Liver (tissue), 8 donors: ENCODE measurements at regions not wholly inside any gene's neighbourhood (a gene's known extent, or its start where the extent isn't known, plus 50 kb on each side); places are given as distances from the start of the nearest gene placed in this dataset.

Source experiments
- DNase-seq: peaks from one replicate; pipeline ENCODE4 v3.0.0-alpha.2; 2017; ENCODE audit warnings: low spot score
- H3K27ac ChIP-seq, 2 donors: one replicate each; pipeline ENCODE4 v1.7.0; 2013; ENCODE audit warnings: inconsistent platforms in 2 of 2, low read length in 2 of 2, control low read depth in 1 of 2, low read depth in 1 of 2, mild to moderate bottlenecking in 1 of 2
- H3K27me3 ChIP-seq, 4 donors: one replicate each; pipeline versions ENCODE4 v1.6.1 to v1.7.0; 2013; ENCODE audit warnings: low read length in 3 of 4, inconsistent platforms in 1 of 4, mild to moderate bottlenecking in 1 of 4, moderate library complexity in 1 of 4; ENCODE audit not compliant: control insufficient read depth in 4 of 4, insufficient read depth in 4 of 4
- H3K36me3 ChIP-seq, 4 donors: one replicate each; pipeline versions ENCODE4 v1.6.1 to v1.7.0; 2013; ENCODE audit warnings: low read length in 3 of 4, mild to moderate bottlenecking in 3 of 4, low read depth in 1 of 4, moderate library complexity in 1 of 4; ENCODE audit not compliant: control insufficient read depth in 4 of 4, insufficient read depth in 3 of 4
- H3K4me1 ChIP-seq, 4 donors: one replicate each; pipeline versions ENCODE4 v1.6.1 to v1.7.0; 2013; ENCODE audit warnings: low read length in 3 of 4, mild to moderate bottlenecking in 3 of 4, moderate library complexity in 1 of 4; ENCODE audit not compliant: control insufficient read depth in 4 of 4, insufficient read depth in 4 of 4
- H3K4me3 ChIP-seq, 3 donors: one replicate each; pipeline versions ENCODE4 v1.6.1 to v1.7.0; 2013; ENCODE audit warnings: low read length in 3 of 3, control low read depth in 1 of 3, low read depth in 1 of 3, mild to moderate bottlenecking in 1 of 3
- H3K9ac ChIP-seq, 2 donors: one replicate each; pipeline ENCODE4 v1.7.0; 2013; ENCODE audit warnings: low read length in 2 of 2, mild to moderate bottlenecking in 2 of 2, moderate library complexity in 2 of 2, control low read depth in 1 of 2, low read depth in 1 of 2
- H3K9me3 ChIP-seq, 4 donors: one replicate each; pipeline versions ENCODE4 v1.6.1 to v1.7.0; 2013; ENCODE audit warnings: low read length in 3 of 4; ENCODE audit not compliant: control insufficient read depth in 4 of 4
- ATF3 ChIP-seq: IDR thresholded peaks from 2 replicates; pipeline ENCODE4 v1.6.1; 2016; ENCODE audit warnings: antibody characterized with exemption
- CTCF ChIP-seq: fragments of 150-350 bp; IDR thresholded peaks from 2 replicates; pipeline ENCODE4 v1.5.1; 2017; ENCODE audit warnings: improper control_type of control experiment, low read depth, low read length; ENCODE audit not compliant: missing input control
- EGR1 ChIP-seq, 2 donors: IDR thresholded peaks; 2 replicates each; pipeline ENCODE4 v1.6.1; 2016 to 2018; ENCODE audit warnings: antibody characterized with exemption in 2 of 2, low read depth in 2 of 2
- FOXA1 ChIP-seq: IDR thresholded peaks from 2 replicates; pipeline ENCODE4 v1.6.1; 2016; ENCODE audit warnings: antibody characterized with exemption
- FOXA2 ChIP-seq: IDR thresholded peaks from 2 replicates; pipeline ENCODE4 v1.6.1; 2016; ENCODE audit warnings: antibody characterized with exemption
- GABPA ChIP-seq, 2 donors: IDR thresholded peaks in 1 of 2; conservative IDR thresholded peaks in 1 of 2; 2 replicates each; pipeline ENCODE4 v1.6.1; 2016; ENCODE audit warnings: antibody characterized with exemption in 2 of 2, mild to moderate bottlenecking in 1 of 2, moderate library complexity in 1 of 2
- HNF4A ChIP-seq, 2 donors: conservative IDR thresholded peaks; 2 replicates each; pipeline ENCODE4 v1.6.1; 2016; ENCODE audit warnings: antibody characterized with exemption in 2 of 2, mild to moderate bottlenecking in 2 of 2
- HNF4G ChIP-seq: IDR thresholded peaks from 2 replicates; pipeline ENCODE4 v1.6.1; 2016; ENCODE audit warnings: antibody characterized with exemption
- JUND ChIP-seq, 2 donors: IDR thresholded peaks; 2 replicates each; pipeline ENCODE4 v1.6.1; 2016; ENCODE audit warnings: antibody characterized with exemption in 2 of 2
- MAX ChIP-seq: IDR thresholded peaks from 2 replicates; pipeline ENCODE4 v1.6.1; 2016; ENCODE audit warnings: antibody characterized with exemption
- NR2F2 ChIP-seq: IDR thresholded peaks from 2 replicates; pipeline ENCODE4 v1.6.1; 2016; ENCODE audit warnings: antibody characterized with exemption
- RAD21 ChIP-seq, 2 donors: IDR thresholded peaks; 2 replicates each; pipeline ENCODE4 v1.6.1; 2016; ENCODE audit warnings: antibody characterized with exemption in 2 of 2, mild to moderate bottlenecking in 2 of 2
- REST ChIP-seq: IDR thresholded peaks from 2 replicates; pipeline ENCODE4 v1.6.1; 2016; ENCODE audit warnings: antibody characterized with exemption, mild to moderate bottlenecking
- RXRA ChIP-seq, 2 donors: IDR thresholded peaks; 2 replicates each; pipeline ENCODE4 v1.6.1; 2017 to 2018; ENCODE audit warnings: antibody characterized with exemption in 2 of 2, mild to moderate bottlenecking in 1 of 2
- SP1 ChIP-seq: IDR thresholded peaks from 2 replicates; pipeline ENCODE4 v1.6.1; 2018; ENCODE audit warnings: antibody characterized with exemption, mild to moderate bottlenecking
- TAF1 ChIP-seq: conservative IDR thresholded peaks from 2 replicates; pipeline ENCODE4 v1.6.1; 2016; ENCODE audit warnings: antibody characterized with exemption, mild to moderate bottlenecking
- YY1 ChIP-seq: IDR thresholded peaks from 2 replicates; pipeline ENCODE4 v1.6.1; 2016; ENCODE audit warnings: antibody characterized with exemption, mild to moderate bottlenecking
- ZBTB33 ChIP-seq: IDR thresholded peaks from 2 replicates; pipeline ENCODE4 v1.6.1; 2016; ENCODE audit warnings: antibody characterized with exemption
- WGBS: extraction: QIAGEN DNeasy Blood & Tissue Kit; methylation state at CpG from one replicate; pipeline ENCODE4 v1.1.7; 2013; 5-methylcytosine and 5-hydroxymethylcytosine counted together
- donor health status: healthy.
- donor health status: healthy.
- donor health status: healthy.
- donor health status: healthy.
- donor health status: healthy.

- TF ChIP-seq ATF3 (no peak), HNF4G (no peak), SP1 (no peak), FOXA2 (no peak), HNF4A (conservative IDR thresholded peaks at IDR 0.05) (no peak), MAX (no peak), ZBTB33 (no peak), NR2F2 (no peak), RAD21 (IDR thresholded peaks at IDR 0.05) (no peak)
Measured at GRCh38 chr2:19809206-19809605, 92.6 kb downstream of the TTC32 start (continued).

GRCh38 chr2:19807866-19808265 is 93.9 kb downstream of the TTC32 start:
- no peak overlapping the region for H3K9ac ChIP-seq
- WGBS, result 84% methylated on average over 3 of the region's 3 CpGs
- H3K4me1 ChIP-seq, result no peaks in the 10 kb centered on the region
- H3K27ac ChIP-seq, result no peak overlapping the region
- no peak overlapping the region for H3K4me3 ChIP-seq
- H3K36me3 ChIP-seq, result no peaks in the 10 kb centered on the region
- no peaks in the 10 kb centered on the region for H3K9me3 ChIP-seq
- TF ChIP-seq GABPA (IDR thresholded peaks at IDR 0.05 in 1 of 2, conservative IDR thresholded peaks at IDR 0.05 in 1 of 2) (no peak), TAF1 (no peak), MAX (no peak), ZBTB33 (no peak), RAD21 (IDR thresholded peaks at IDR 0.05) (no peak), YY1 (no peak), NR2F2 (no peak), HNF4A (conservative IDR thresholded peaks at IDR 0.05) (no peak), RXRA (IDR thresholded peaks at IDR 0.05) (no peak), FOXA2 (no peak), ATF3 (no peak), HNF4G (no peak), EGR1 (IDR thresholded peaks at IDR 0.05; ENCODE audit: low read depth in 2 of 2) (no peak), CTCF (no peak), JUND (IDR thresholded peaks at IDR 0.05) (no peak), REST (no peak), SP1 (no peak), FOXA1 (no peak)
- H3K27me3 ChIP-seq, result no peaks in the 10 kb centered on the region
- peak; percentile 2 for DNase-seq
